ENCODE measurements at regions not wholly inside any gene's neighbourhood (a gene's known extent, or its start where the extent isn't known, plus 50 kb on each side); places are given as distances from the start of the nearest gene placed in this dataset.

DNA sequence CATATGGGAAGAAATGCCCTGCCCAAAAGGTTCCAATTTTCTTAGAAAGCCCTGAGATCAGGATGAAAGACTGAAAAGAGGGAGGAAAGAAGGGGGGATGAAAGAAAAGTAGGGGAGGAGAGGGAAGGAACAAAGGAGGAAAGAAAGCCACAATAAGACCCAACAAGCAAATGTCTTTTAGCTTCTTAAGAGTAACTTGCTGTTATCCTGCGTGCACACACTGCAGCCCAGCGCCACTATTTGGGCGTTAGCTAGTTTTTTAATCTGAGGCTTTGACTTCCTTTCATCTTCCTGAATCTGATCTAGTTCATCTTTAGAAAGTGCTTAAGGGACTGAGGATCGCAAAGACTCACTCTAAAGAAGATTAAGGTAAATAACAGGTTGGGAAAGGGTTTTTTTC is 77.4 kb upstream of the HDDC2 start:
- TF ChIP-seq, protein P1, sequence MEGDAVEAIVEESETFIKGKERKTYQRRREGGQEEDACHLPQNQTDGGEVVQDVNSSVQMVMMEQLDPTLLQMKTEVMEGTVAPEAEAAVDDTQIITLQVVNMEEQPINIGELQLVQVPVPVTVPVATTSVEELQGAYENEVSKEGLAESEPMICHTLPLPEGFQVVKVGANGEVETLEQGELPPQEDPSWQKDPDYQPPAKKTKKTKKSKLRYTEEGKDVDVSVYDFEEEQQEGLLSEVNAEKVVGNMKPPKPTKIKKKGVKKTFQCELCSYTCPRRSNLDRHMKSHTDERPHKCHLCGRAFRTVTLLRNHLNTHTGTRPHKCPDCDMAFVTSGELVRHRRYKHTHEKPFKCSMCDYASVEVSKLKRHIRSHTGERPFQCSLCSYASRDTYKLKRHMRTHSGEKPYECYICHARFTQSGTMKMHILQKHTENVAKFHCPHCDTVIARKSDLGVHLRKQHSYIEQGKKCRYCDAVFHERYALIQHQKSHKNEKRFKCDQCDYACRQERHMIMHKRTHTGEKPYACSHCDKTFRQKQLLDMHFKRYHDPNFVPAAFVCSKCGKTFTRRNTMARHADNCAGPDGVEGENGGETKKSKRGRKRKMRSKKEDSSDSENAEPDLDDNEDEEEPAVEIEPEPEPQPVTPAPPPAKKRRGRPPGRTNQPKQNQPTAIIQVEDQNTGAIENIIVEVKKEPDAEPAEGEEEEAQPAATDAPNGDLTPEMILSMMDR (conservative IDR thresholded peaks at IDR 0.05; ENCODE audit: low read depth, low read length): no peak
- TF ChIP-seq EZH2 (IDR thresholded peaks at IDR 0.05; ENCODE audit: borderline replicate concordance, low read depth, low read length, poor library complexity, severe bottlenecking): no peak
